Suppressor macrophage (primary cell): ENCODE measurements at regions not wholly inside any gene's neighbourhood (a gene's known extent, or its start where the extent isn't known, plus 50 kb on each side); places are given as distances from the start of the nearest gene placed in this dataset.
A peak's percentile ranks its signal among the peaks of the same experiment; 100 is the strongest.
"Not testable (repeated sequence)": the region's sequence is repeated elsewhere in the genome, so short reads cannot be mapped to it uniquely, and the experiment has no call there.

Experiments used
- DNase-seq, 4 experiments: peaks; one replicate each; pipeline ENCODE4 v3.0.0-alpha.2; 2020 to 2022

GRCh38 chr6:146985966-146986365 lies 218.3 kb upstream of the STXBP5 start:
- no peak for DNase-seq

- DNase-seq: not testable (repeated sequence)
Measured at GRCh38 chr6:146987938-146988337, 216.3 kb upstream of the STXBP5 start.

- no peak for DNase-seq
Measured at GRCh38 chr6:146989860-146990259, 214.4 kb upstream of the STXBP5 start.

GRCh38 chr6:146990284-146990683 lies 213.9 kb upstream of the STXBP5 start:
- DNase-seq: no peak

- DNase-seq: peak in 2 of 4 experiments; percentile 28 to 34
Measured at GRCh38 chr6:146990821-146991798, 213.1 kb upstream of the STXBP5 start.

- no peak for DNase-seq
Measured at GRCh38 chr6:146997062-146997461, 207.2 kb upstream of the STXBP5 start.

- no peak for DNase-seq
Measured at GRCh38 chr6:146999766-147000165, 204.5 kb upstream of the STXBP5 start.

GRCh38 chr6:147000545-147001488 lies 203.4 kb upstream of the STXBP5 start:
- DNase-seq: peak in 3 of 4 experiments; percentile 23 to 31 (median 25)

GRCh38 chr6:147001621-147002020 lies 202.6 kb upstream of the STXBP5 start:
- peak in 2 of 4 experiments; percentile 27 to 39 for DNase-seq

- no peak for DNase-seq
Measured at GRCh38 chr6:147003186-147003585, 201.0 kb upstream of the STXBP5 start.

- no peak for DNase-seq
Measured at GRCh38 chr6:147005499-147005898, 198.7 kb upstream of the STXBP5 start.

GRCh38 chr6:147007441-147007840 lies 196.8 kb upstream of the STXBP5 start:
- no peak for DNase-seq

- no peak for DNase-seq
Measured at GRCh38 chr6:147009358-147009757, 194.9 kb upstream of the STXBP5 start.

- DNase-seq: no peak
Measured at GRCh38 chr6:147015674-147016073, 188.5 kb upstream of the STXBP5 start.

- DNase-seq: no peak
Measured at GRCh38 chr6:147016440-147016839, 187.8 kb upstream of the STXBP5 start.

GRCh38 chr6:147017153-147017552 lies 187.1 kb upstream of the STXBP5 start:
- no peak for DNase-seq

GRCh38 chr6:147019001-147019400 lies 185.2 kb upstream of the STXBP5 start:
- DNase-seq: no peak

- DNase-seq: no peak
Measured at GRCh38 chr6:147022041-147022440, 182.2 kb upstream of the STXBP5 start.

- DNase-seq: no peak
Measured at GRCh38 chr6:147023148-147023547, 181.1 kb upstream of the STXBP5 start.

GRCh38 chr6:147023581-147023980 lies 180.6 kb upstream of the STXBP5 start:
- no peak for DNase-seq

- no peak for DNase-seq
Measured at GRCh38 chr6:147029923-147030322, 174.3 kb upstream of the STXBP5 start.

- DNase-seq: no peak
Measured at GRCh38 chr6:147033267-147033666, 170.9 kb upstream of the STXBP5 start.

- no peak for DNase-seq
Measured at GRCh38 chr6:147035886-147036285, 168.3 kb upstream of the STXBP5 start.
